DMS 273 (cell line): ENCODE measurements at regions not wholly inside any gene's neighbourhood (a gene's known extent, or its start where the extent isn't known, plus 50 kb on each side); places are given as distances from the start of the nearest gene placed in this dataset.
"Not testable (repeated sequence)": the region's sequence is repeated elsewhere in the genome, so short reads cannot be mapped to it uniquely, and the experiment has no call there.

Experiments
- DNase-seq: peaks from one replicate; lab custom pipeline; 2025; ENCODE audit not compliant: unreplicated experiment; lab: John Stamatoyannopoulos, UW

DNA sequence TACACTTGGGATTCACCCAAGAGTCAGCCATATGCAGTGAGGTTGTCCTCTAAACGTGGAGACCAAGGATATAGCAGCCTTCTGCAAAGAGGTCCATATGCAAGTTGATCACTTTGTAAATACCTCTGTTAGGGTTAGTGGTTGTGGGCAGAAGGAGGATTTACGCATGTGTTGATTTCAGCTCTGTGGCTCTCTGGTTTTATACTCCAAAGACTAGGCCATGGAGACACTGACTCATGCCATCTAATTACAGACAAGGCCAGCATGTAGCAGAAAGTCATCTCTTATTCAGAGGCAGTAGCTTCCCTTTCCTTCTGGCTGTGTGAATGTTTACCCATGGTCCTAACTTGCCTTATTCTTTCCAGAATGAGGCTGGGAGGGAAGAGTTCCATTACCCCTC lies 140.9 kb upstream of the GOLGA6L4 start:
- not testable (repeated sequence) for DNase-seq

- DNase-seq = not testable (repeated sequence)
These were observed 138.5 kb upstream of the GOLGA6L4 start for GRCh38 chr15:84097053-84097452.

- no peak for DNase-seq
These were observed 137.0 kb upstream of the GOLGA6L4 start for GRCh38 chr15:84098604-84099003.

DNA sequence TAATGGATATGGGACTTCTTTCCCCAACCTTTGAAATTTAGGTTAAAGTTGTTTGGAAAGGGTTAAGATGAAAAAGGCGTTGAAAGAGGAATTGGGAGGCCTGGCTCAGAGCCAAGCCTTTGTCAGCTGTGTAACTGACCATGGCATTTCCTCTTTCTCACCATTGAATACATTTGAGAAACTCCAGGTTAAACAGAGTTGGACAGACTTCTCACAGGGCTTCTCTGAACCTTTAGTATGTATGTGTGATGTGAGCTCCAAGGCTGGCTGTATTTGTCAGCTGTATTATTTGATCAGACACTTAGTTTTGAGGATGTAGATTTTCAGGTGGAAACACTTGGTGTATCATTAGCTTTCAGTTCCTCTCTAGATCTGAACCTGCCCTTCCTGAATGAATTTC lies 136.4 kb upstream of the GOLGA6L4 start:
- no peak for DNase-seq

DNA sequence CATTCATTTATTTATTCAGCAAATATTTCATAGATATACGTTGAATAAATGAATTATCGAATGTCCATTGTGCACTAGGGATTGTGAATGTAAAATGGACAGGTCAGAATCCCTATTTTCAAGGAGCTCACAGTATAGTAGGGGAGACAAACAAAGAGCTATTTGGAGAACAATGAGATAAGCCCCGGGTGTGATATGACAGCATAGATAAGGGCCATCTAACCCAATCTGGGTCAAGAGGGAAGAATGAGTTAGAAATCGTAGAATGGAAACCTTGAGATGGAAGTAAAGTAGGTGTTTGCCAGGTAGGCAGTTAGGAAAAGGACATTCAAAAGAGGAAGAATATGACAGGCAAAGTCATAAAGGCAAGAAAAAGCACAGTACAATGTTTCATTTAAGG lies 132.2 kb upstream of the GOLGA6L4 start:
- DNase-seq = no peak

DNA sequence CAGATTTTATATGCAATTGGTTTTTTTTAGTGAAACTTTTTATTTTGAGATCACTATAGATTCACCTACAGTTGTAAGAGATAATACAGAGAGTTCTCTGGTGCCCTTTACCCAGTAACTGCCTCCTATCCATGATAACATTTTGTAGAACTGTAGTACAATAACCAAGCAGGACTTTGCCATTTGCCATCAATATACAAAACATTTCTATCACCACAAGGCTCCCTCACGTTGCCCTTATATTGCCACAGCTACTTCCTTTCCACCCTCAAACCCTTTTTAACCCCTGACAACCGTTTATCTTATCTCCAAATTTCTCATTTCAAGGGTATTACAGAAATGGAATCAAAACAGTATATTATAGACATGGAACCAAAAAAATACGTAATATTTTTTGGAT lies 130.7 kb upstream of the GOLGA6L4 start:
- DNase-seq = no peak

- DNase-seq = peak; percentile 6
These were observed 126.8 kb upstream of the GOLGA6L4 start for GRCh38 chr15:84108728-84109127.

DNA sequence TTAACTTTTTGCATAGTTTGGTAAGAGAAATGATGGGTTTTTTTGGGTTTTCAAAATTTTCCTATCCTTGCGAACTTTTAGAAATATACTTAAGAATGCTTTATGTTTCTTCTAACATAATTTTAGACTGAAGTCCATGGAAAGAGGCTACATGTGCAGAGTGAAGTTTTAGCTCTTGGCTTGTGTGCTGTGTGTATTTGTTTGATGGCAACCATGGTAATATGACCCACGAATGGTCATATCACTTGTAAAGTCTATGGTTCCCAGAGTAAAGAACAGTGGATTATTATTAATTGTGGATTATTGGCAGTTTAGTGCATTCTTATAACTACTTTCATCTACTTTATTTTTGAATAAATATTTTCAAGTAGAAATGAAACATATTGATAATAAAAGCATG lies 124.0 kb upstream of the GOLGA6L4 start:
- no peak for DNase-seq

- peak; percentile 0 for DNase-seq
These were observed 123.5 kb upstream of the GOLGA6L4 start for GRCh38 chr15:84112025-84112424.

DNA sequence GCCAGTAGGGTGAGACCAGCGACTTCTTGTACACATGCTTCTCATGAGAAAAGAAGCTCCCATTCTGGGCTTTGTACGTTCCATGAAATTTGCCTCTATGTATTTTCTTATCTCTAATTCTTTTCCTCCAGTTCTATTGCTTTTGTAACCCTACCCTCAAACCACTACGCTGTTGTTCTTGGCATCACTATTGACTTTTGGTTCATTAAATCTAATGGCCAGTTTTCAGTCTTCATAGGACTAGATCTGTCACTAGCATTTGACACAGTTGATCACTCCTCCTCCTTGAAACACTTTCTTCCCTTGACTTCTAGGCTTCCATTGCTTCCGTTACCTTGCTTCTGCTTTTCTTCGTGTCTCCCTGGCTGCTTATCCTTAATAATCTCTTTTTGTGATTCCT lies 121.7 kb upstream of the GOLGA6L4 start:
- DNase-seq = no peak

- not testable (repeated sequence) for DNase-seq
These were observed 120.9 kb upstream of the GOLGA6L4 start for GRCh38 chr15:84114680-84115079.

GRCh38 chr15:84119351-84119750 lies 116.2 kb upstream of the GOLGA6L4 start:
- DNase-seq = not testable (repeated sequence)

DNA sequence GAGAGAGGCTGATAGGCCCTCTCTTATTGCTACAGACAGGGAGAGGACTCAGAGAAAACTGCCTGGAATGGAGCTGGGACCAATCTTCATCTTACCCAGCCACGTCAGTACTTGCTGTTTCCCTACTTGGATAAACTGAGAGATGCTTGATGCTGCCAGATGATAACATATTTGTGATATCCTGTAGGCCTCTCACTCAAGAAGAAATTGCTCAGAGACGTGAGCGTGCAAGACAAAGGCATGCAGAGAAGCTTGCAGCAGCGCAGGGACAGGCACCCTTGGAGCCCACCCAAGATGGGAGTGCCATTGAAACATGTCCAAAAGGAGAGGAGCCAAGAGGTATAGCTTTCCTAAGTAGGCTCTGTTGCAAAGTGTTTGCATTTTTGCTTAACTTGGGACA lies 114.7 kb upstream of the GOLGA6L4 start:
- not testable (repeated sequence) for DNase-seq

GRCh38 chr15:84128706-84129105 lies 106.9 kb upstream of the GOLGA6L4 start:
- DNase-seq = not testable (repeated sequence)

- not testable (repeated sequence) for DNase-seq
These were observed 105.3 kb upstream of the GOLGA6L4 start for GRCh38 chr15:84130098-84130831.

DNA sequence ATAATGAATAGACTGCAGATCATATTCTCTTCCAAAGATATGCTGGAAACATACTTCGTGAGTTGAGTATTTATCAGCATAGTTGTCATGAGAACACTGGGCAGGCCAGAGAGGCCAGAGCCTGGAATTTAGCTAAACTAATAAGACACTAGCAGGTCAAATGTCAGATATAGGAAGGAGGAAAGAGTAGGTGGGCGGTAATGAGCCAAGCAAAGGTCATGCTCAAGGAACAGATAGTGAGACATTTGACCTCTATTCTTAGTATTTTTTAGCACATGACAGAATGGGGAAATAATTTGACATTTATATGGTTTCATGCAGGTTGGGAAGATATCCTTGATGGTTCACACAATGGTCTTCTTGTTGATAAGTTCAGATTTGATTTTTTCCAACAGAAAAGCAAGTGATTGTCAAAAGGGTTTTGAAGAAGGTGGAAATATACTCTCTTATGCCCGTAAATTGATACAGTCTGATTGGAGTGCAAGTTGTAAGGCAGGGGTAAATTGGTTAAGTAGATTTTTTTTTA lies 99.6 kb upstream of the GOLGA6L4 start:
- not testable (repeated sequence) for DNase-seq

- peak; percentile 89 for DNase-seq
These were observed 92.7 kb upstream of the GOLGA6L4 start for GRCh38 chr15:84142888-84143337.

- no peak for DNase-seq
These were observed 91.7 kb upstream of the GOLGA6L4 start for GRCh38 chr15:84143753-84144314.

DNA sequence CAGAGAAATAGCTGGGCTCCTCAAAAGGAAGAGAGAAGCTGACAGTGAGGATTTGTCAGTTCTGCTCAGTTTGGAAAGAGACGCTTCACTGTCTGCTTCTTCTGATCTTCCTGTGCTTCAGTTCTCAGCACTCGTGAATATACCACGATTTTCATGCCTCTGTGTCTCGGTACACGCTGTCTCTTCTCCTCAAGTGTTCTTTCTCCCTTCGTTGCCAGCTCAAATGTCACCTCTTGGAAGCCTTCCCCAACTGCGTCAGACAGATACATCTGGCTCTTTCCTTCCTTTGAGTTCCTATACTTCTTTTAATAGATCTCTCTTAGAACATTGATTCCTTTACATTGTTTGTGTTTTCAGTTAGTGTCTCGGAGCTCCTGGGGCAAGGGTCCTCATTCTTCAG lies 90.6 kb upstream of the GOLGA6L4 start:
- DNase-seq = not testable (repeated sequence)

GRCh38 chr15:84146299-84146698 lies 89.3 kb upstream of the GOLGA6L4 start:
- DNase-seq = not testable (repeated sequence)

- DNase-seq = not testable (repeated sequence)
These were observed 88.3 kb upstream of the GOLGA6L4 start for GRCh38 chr15:84147307-84147706.

DNA sequence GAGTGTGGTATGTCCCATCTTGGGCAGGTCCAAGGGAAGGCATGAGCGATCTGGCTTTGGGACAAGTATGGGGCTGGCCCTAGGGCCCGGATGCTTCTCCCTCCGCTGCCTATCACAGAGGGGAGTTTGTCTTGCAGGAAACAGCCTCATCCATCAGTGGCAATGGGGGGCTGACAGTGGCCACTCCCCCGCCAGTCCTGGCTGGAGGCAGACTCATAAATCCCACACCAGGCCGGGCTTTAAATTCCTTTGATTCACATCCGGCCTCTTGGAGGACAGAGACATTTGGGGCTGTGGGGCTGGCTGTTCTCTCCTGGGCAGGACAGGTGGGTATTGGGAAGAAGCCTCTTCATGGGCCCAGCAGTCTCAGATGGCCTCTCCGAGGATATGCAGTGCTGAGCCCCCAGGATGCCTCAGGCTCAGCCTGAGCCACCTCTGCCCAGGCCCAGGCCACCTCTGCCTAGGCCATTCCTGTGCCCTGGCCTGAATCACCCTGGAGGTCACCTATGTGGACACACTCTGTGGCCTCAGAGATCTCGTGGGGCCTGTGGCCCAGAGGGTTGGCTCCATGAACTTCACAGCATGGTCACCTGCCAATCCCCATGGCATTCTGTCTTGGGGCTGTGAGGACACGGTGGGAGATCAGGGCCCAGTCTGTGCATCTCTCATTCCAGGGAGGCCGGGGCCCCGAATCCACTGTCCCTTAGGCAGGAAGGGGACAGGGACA lies 84.2 kb upstream of the GOLGA6L4 start:
- no peak for DNase-seq
